GM18520 (cell line): ENCODE measurements at regions not wholly inside any gene's neighbourhood (a gene's known extent, or its start where the extent isn't known, plus 50 kb on each side); places are given as distances from the start of the nearest gene placed in this dataset.
"Not testable (repeated sequence)": the region's sequence is repeated elsewhere in the genome, so short reads cannot be mapped to it uniquely, and the experiment has no call there.

Experiments used
- ATAC-seq: cut with Tn5 transposase; IDR thresholded peaks from one replicate; pipeline ENCODE4 v1.9.1; 2021; ENCODE audit not compliant: unreplicated experiment

DNA sequence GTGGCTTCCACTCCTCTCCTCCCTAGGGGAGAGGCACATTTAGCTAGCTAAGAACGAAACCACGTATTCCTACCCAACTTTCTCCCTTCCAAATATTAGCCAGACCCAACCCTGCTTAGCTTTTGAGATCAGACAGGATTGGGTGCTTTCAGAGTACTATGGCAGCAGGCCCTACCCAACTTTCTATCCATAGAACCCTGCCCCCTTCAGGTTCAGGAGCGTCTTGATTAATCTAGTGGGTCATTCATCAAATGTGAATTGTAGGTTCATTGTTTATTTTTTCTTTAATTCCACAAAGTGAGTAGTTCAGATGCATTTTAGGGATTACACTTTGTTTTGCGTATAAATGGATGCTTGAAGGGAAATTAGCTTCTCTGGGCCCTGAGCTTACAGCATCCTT, 188.3 kb downstream of the MIB1 start:
- no peak for ATAC-seq

- no peak for ATAC-seq
These were observed 189.6 kb downstream of the MIB1 start for GRCh38 chr18:21930177-21930576.

DNA sequence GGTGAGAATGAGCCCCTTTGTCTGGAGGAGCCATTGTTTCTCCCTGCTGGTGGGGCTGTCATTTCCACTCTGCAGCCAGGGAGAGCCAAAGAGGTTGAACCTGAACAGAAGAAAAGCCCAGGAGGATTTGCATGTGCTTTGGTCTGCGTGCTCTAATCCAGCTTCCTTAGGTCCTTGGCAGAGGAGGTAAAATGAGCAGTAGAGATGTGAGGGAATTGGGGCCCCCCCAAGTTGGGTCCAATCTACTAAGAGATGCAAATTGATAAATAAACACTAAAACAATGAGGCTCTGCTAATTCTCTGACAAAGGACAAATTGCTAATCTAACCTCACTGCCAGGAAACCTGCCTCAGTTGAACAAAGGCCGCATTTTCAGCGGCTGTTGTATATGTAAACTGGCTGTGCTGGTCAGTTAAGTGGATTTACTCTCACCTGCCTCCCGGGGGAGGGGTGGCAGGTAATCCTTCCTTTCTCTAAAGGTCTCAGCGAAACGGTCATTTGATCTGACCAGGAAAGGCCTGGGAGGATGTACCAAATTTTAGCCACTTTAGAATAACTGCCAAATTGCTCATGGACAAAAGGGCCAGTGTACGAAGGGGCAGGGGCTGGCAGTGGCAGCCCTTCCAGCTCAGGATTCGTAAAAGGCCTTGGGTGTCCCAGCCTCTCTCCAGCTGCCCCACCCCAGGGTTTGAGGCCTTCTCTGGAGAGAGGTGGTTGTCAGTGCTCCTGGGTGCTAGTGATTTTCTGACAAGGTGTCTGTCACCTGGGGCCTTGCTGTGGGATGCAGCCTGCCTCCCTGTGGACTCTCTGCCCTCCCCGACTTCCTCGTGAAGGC, 193.6 kb downstream of the MIB1 start:
- ATAC-seq, result no peak

DNA sequence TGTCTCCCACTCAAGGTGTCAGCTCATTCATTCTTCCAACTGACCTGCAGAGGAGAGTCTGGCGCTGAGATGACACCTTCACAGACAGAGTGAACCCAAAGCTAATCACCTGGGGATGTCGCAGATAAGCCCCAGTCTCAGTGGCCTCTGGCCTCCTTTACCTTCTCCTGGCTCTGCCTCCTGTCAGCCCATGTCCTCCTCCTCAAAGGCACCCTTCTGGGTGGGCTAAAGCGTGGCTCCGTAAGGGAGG, 194.1 kb downstream of the MIB1 start:
- no peak for ATAC-seq

DNA sequence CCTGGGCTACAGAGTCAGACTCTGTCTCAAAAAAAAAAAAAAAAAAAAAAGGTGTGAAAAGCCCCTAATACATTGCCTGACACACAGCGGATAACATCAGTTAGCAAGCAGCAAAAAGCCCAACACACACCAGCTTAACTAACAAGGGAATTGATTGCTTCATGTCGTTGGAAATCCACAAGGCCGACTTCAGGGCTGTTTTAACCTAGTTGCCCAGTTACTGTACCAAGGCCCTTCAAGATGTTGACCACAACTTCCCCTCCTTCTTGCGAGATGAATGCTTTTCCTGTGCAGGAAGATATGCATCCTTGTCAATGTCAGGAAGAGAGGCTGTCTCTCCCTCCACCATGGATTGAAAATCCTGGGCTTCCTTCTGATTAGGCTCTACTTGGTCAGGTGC, 202.9 kb downstream of the MIB1 start:
- ATAC-seq, result no peak

DNA sequence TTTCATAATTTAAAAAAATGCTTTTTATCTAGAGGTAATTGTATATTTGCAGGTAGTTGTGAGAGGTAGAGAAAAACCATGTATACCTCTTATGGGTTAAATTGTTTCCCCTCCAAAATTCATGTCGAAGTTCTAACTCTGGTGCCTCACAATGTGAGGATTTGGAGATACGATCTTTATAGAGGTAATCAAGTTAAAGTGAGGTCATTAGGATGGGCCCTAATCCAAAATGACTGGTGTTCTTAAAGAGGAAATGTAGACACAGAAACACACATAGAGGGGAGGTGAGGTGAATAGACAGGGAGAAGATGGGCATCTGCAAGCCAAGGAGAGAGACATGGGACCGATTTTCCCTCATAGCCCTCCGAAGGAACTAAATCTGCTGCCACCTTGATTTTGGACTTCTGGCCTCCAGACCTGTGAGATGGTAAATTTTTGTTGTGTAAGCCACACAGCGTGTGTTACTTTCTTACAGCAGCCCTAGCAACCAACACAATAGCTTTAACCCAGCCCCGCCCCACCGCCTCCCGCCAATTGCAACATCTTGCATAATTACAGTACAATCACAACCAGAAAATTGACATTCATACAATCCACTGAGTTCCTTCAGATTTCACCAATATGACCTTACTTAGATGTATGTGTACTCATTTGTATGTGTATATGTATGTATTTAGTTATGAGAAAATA, 208.9 kb downstream of the MIB1 start:
- ATAC-seq, result no peak

DNA sequence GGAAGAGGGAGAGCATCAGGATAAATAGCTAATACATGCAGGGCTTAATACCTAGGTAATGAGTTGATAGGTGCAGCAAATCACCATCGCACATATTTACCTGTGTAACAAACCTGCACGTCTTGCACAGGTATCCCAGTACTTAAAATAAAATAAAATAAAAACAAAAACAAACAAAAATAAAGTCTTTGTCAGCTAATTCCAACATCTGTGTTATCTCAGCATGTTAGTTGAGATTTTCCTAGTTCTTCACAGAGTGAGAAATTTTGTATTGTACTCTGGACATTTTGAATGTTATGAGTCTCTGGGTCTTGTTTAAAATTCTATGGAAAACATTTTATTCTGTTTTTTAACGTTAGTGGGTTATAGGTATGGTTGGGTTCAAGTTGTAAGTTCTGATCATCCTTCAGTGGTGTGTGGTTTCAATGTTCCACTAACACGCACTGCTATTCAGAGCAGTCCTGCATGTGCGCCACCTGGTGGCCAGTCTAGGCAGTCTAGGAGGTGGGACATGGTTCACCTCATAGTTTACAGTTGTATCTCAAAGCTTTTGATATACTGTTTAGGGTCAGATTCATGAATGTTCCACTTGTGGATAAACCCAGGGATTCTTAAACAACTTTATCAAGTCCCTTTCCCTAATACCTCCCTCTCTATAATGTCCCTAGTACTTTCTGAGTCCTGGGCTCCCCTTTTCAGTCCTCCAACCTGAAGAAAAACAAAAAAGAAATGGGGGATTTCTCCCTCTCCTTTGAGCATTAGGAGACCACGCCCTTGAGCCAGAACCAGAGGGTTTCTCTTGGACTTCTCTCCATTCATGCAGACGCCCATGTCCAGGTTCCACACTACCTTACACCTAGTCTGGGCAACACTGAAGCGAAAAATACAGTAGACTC, 213.4 kb upstream of the GATA6 start:
- ATAC-seq, result peak; percentile 86

DNA sequence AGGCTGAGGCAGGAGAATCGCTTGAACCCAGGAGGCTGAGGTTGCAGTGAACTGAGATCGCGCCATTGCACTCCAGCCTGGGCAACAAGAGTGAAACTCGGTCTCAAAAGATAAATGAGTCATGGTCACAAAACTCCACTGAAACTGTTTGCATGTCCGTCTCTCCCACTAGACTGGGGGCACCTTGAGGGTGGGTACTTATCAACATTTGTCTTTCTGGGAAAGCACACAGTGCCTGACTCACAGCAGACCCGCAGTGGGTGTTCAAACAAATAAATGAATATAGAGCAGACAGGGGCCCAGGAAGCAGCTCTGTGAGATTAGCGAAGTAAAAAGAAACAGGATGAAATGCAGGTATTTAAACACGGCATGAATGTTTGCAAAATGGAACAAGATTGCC, 211.1 kb upstream of the GATA6 start:
- ATAC-seq, result no peak

DNA sequence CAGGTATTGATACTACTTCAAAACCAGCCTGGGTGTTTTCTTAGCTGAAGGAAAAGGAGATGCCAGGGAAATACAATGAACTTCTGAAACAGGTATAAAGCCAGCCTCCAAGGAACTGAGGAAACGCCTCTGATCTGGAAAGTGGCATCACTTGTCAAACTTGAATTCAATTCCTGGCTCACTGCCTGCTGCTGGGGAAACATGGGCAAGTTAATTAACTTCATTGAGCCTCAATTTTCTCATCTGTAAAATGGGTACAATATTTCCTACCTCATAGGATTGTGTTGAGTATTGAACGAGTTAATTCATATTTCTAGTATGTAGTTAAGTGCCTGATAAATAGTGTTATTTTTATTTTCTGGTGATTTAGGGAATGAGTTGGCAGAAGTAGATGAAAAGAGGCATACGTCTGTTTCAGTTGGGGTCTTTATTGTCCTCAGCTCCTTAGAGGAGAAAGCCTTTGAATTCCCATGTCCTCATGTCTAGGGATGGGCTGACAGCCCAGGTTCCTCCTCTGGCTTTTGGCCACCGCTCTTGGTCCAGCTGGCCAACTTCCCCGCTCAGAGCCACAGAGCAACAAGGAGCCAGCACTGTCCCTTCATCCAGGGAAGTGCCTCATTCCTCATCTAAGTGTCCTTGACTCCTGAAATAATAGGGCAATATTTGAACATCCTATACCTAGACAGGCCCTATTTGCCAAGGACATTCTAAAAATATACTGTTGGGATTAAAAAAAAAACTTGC, 210.5 kb upstream of the GATA6 start:
- ATAC-seq, result no peak

DNA sequence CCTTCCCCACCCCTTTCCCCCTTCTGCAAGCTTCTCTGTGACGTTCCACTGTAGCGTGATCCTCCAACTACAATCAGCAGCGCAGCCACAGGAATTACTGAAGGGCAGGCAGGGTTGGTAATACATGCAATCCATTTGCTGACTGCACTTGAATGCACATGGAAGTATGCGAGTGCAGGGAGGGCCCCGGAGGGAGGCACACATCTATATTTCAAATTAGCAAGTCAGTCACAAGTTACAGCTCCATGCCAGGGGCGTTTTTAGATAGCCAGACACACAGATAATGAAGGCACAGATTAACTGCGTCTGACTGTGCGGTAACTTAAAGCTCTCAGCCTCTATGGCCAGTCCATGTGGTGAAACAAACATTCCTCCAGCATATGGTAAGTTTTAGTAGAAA, 209.2 kb upstream of the GATA6 start:
- no peak for ATAC-seq

DNA sequence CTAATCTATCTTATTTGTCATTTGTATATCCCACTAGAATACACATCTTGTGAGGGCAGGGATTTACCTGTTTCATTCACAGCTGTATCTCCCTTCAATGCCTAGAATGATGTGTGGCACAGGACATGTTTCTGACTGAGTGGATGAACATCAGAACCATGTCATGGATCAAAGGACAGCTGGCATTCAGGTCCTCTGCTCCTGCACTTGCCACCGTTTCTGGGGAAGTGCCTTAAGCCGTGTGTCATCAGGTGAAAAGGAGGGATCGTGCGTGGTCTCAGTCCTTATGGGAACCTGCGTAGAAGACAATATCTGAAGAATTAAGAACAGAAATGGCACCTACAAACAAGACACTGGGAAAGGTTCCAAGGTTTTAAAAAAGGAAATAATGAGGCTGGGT, 206.1 kb upstream of the GATA6 start:
- ATAC-seq, result no peak

- ATAC-seq, result no peak
These were observed 201.1 kb upstream of the GATA6 start for GRCh38 chr18:21968338-21968737.

- ATAC-seq, result no peak
These were observed 197.1 kb upstream of the GATA6 start for GRCh38 chr18:21972281-21972680.

DNA sequence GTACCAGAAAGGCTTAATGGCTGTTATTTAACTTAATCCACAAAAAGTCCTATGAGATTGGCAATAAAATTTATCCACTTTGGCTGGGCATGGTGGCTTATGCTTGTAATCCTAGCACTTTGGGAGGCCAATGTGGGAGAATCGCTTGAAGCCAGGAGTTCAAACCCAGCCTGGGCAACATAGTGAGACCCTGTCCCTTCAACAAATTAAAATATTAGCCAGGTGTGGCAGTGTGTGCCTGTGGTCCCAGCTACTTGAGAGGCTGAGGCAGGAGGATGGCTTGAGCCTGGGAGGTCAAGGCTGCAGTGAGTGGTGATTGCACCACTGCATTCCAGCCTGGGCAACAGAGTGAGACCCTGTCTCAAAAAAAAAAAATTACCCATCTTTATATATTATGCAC, 193.4 kb upstream of the GATA6 start:
- not testable (repeated sequence) for ATAC-seq

DNA sequence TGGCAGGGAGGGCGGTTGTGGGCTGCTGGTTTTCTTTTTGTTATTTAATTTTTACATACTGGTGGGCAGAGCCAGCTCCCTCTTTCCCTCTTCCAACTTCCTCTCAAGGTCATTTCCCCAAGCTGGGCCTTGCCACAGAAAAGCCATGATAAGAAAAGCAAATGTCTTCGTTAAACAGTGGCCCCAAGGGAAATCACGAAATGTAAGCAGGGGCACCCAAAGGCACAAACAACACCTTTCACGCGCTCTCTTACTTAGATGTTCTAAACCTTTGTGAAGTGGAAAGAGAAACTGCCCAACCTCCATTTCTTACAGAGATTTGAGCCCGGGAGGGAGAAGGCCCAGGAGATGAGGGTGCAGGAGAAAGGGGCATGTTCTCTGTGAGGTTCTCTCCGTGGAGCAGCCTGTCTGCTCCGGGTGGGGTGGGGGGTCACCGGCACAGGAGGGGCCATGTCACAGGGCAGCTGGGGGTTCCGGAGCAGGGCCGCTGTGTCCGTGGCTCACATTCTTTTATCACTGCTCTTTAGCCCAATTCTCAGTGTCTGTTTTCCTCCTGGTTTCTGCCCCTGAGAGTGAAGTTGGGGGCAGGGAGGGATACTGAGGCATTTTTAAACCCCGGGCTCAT, 190.7 kb upstream of the GATA6 start:
- ATAC-seq, result no peak

GRCh38 chr18:21979171-21979560, 190.2 kb upstream of the GATA6 start:
- ATAC-seq, result no peak

GRCh38 chr18:21979759-21980158, 189.6 kb upstream of the GATA6 start:
- no peak for ATAC-seq

DNA sequence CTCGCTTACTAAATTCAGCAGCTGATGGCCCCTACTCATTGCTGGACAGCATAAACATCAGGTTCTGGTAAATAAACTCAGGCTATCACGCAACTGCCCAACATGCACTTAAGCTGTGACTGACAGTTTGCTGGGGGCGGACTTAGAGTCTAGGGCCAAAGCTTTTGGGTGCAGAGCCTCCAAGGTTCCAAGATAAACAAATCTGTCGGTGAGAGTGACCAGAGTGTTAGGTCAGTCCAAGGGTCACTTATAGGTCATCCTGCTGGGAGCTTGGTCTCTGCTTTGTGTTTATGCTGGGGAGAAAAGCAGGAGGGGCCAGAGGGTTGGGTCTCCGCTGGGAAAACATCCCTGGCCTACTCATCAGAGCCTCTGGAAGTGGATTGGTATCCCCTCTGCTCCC, 188.6 kb upstream of the GATA6 start:
- ATAC-seq, result no peak

DNA sequence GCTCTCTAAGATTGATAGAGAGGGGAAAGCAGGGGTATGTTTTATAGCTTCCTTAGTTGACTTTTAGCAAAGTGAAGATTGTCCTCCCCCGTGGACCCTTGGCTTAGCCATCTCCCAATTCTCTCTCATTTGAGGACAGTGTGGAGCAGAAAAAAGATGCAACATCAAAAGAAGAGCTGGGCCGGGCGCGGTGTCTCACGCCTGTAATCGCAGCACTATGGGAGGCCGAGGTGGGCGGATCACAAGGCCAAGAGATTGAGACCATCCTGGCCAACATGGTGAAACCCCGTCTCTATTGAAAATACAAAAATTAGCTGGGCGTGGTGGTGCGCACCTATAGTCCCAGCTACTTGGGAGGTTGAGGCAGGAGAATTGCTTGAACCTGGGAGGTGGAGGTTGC, 187.9 kb upstream of the GATA6 start:
- not testable (repeated sequence) for ATAC-seq

GRCh38 chr18:21991081-21991534, 178.3 kb upstream of the GATA6 start:
- ATAC-seq, result no peak

DNA sequence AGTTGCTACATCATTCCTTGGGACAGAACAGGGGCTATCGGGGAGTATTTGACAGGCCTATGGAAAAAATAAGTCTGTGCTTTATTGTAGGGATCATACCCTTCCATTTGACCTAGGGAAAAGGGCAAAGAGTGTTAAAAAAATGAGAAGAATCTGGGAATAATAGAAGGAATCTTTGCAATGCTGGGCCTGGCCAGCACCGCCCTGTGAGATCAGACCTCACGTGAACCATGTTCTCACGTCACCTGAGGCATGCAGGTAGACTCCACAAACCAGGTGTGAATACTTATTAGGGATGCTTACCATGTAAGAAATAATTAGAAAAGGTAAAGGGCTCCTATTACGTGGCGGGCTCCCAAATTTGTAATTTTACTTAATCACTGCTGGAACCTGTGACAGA, 177.5 kb upstream of the GATA6 start:
- ATAC-seq, result no peak
